NB4 (cell line): ENCODE measurements at regions not wholly inside any gene's neighbourhood (a gene's known extent, or its start where the extent isn't known, plus 50 kb on each side); places are given as distances from the start of the nearest gene placed in this dataset.
"Not testable (repeated sequence)": the region's sequence is repeated elsewhere in the genome, so short reads cannot be mapped to it uniquely, and the experiment has no call there.

Source experiments
- CTCF ChIP-seq: IDR thresholded peaks from one replicate; pipeline ENCODE4 v1.5.1; 2012; ENCODE audit warnings: low read depth, low read length
- MYC ChIP-seq: IDR thresholded peaks from 2 replicates; pipeline ENCODE4 v1.6.1; 2011; ENCODE audit warnings: low read depth, low read length
- POLR2A ChIP-seq: IDR thresholded peaks from 2 replicates; pipeline ENCODE4 v1.6.1; 2011; ENCODE audit warnings: mild to moderate bottlenecking; ENCODE audit not compliant: insufficient read length; ENCODE audit errors: extremely low read depth

GRCh38 chr21:9771466-9772347, 749.7 kb upstream of the TPTE start:
- not testable (repeated sequence) for TF ChIP-seq CTCF, POLR2A, MYC
